GM13976 (cell line): ENCODE measurements at regions not wholly inside any gene's neighbourhood (a gene's known extent, or its start where the extent isn't known, plus 50 kb on each side); places are given as distances from the start of the nearest gene placed in this dataset.

Source experiments
- DNase-seq: peaks from one replicate; pipeline ENCODE4 v3.0.0; 2012; ENCODE audit warnings: low spot score
- in situ Hi-C: fragments of 300-500 bp; cut with MboI; formaldehyde crosslinking; loops from one replicate; pipeline ENCODE4 v1.12.0; 2022; ENCODE audit warnings: low sequenced_read_pairs, mixed read lengths, inconsistent platforms; ENCODE audit not compliant: unreplicated experiment
- TF ChIP-seq, protein P1 (sequence below): IDR thresholded peaks from 2 replicates; pipeline ENCODE4 v1.5.1; 2012; ENCODE audit warnings: borderline replicate concordance, mild to moderate bottlenecking; ENCODE audit not compliant: insufficient read depth; ENCODE audit errors: extremely low read depth, missing control alignments, control extremely low read depth

DNA sequence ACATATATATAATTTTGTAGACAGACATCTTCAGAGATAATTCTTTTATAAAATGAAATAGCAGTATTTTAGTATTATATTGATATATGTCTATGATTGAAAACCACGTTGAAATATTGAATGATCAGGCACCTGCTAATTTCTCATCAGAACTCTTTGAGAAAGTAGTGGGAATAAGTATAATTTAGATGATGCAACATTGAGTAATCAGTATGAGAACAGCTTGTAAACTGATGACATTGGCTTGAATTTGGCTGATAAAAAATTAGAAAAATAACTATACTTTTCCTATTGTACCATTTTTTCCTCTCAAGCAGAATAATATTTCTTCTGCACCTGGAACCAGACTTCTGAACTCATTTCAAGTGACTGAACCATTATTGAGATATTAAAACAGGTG is 1316.8 kb downstream of the NCAM2 start:
- DNase-seq = no peak
- TF ChIP-seq, protein P1, sequence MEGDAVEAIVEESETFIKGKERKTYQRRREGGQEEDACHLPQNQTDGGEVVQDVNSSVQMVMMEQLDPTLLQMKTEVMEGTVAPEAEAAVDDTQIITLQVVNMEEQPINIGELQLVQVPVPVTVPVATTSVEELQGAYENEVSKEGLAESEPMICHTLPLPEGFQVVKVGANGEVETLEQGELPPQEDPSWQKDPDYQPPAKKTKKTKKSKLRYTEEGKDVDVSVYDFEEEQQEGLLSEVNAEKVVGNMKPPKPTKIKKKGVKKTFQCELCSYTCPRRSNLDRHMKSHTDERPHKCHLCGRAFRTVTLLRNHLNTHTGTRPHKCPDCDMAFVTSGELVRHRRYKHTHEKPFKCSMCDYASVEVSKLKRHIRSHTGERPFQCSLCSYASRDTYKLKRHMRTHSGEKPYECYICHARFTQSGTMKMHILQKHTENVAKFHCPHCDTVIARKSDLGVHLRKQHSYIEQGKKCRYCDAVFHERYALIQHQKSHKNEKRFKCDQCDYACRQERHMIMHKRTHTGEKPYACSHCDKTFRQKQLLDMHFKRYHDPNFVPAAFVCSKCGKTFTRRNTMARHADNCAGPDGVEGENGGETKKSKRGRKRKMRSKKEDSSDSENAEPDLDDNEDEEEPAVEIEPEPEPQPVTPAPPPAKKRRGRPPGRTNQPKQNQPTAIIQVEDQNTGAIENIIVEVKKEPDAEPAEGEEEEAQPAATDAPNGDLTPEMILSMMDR = no peak
- in situ Hi-C loops = no loop called here

DNA sequence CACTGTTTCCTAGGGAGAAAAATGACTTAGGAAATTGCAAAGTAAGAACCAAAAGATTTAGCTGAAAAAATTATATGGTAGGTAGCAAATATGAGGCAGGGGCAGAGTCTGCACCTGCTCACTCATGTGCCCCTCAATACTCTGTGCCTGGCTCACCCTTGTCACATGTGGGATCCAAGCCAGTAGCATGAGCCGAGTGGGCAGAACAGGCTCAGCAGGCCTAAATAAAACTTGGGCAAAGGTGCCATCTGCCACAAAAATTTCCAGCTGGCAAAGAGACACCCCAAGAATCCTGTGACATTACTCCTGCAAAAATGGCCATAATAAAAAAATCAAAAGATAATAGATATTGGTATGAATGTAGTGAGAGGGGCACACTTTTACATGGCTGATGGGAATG is 1321.2 kb downstream of the NCAM2 start:
- no peak for DNase-seq
- in situ Hi-C loops = no loop called here
- TF ChIP-seq, protein P1 = no peak

DNA sequence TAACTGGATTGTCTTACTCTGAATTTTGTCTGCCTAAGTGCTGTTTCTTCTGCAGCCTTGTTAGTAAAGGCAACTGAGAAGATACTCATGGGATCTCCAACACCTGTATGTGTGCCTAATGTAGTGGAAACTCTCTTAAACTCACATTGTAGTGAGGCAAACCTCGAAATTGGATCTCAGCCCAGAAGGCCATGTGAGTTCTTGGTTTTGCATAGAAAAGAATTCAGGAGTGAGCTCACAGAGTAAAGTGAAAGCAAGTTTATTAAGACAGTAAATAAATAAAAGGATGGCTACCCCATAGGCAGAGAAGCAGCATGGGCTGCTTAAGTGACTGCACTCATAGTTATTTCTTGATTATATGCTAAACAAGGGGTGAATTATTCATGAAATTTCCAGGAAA is 1344.7 kb downstream of the NCAM2 start:
- DNase-seq = no peak
- TF ChIP-seq, protein P1 = no peak
- in situ Hi-C loops = no loop called here

DNA sequence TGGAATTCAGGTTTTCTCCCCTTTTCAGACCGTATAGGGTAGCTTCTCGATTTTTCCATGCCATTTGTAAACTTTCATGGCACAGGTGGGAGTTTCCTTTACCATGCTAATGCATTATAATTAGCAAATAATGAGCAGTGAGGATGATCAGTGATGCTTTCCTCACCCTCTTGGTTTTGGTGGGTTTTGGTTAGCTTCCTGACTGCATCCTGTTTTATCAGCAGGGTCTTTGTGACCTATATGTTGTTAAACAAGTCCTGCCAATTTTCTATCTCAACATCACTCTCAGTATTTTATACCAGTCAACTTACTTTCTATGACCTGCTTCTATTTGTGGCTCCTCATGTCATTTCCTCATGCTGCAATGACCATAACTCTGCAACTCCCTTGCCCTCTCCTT is 1345.1 kb downstream of the NCAM2 start:
- in situ Hi-C loops = no loop called here
- TF ChIP-seq, protein P1 = no peak
- no peak for DNase-seq

- in situ Hi-C loops = no loop called here
- DNase-seq = no peak
- TF ChIP-seq, protein P1 = no peak
Observed at GRCh38 chr21:22343721-22344120, 1345.5 kb downstream of the NCAM2 start.

DNA sequence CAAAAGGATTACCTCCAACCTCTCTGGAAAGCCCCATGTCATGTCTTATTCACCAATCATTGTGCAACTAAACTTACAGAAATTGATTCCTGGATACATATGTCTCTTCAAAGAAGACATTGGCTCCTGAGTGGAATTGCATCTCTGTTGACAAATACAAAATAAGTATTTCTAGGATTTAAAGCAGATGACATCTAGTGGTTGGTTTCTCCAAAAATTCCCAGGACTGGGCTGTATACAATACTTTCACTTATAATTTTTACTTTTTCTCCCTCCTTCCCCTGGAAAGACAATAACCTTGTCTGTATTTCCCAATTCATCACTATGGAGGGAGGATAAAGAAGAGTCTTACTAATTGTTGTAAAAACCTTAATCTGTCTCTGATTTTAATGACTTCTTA is 1347.4 kb downstream of the NCAM2 start:
- in situ Hi-C loops = no loop called here
- TF ChIP-seq, protein P1 = no peak

GRCh38 chr21:22346576-22346975 is 1348.4 kb downstream of the NCAM2 start:
- TF ChIP-seq, protein P1 = no peak
- in situ Hi-C loops = no loop called here
- DNase-seq = no peak

More for the DNA sequence above, 1347.4 kb downstream of the NCAM2 start:
- DNase-seq = no peak
